GM12891 (cell line): ENCODE measurements at regions not wholly inside any gene's neighbourhood (a gene's known extent, or its start where the extent isn't known, plus 50 kb on each side); places are given as distances from the start of the nearest gene placed in this dataset.

ENCODE experiments used
- POLR2A ChIP-seq: IDR thresholded peaks from 2 replicates; pipeline ENCODE4 v1.6.1; 2011; ENCODE audit warnings: low read depth, low read length, control low read depth
- POLR2AphosphoS5 ChIP-seq: IDR thresholded peaks from 2 replicates; pipeline ENCODE4 v1.6.1; 2011; ENCODE audit warnings: low read depth, low read length, control low read depth
- TAF1 ChIP-seq: IDR thresholded peaks from 2 replicates; pipeline ENCODE4 v1.6.1; 2011; ENCODE audit warnings: low read depth, low read length, control low read depth

DNA sequence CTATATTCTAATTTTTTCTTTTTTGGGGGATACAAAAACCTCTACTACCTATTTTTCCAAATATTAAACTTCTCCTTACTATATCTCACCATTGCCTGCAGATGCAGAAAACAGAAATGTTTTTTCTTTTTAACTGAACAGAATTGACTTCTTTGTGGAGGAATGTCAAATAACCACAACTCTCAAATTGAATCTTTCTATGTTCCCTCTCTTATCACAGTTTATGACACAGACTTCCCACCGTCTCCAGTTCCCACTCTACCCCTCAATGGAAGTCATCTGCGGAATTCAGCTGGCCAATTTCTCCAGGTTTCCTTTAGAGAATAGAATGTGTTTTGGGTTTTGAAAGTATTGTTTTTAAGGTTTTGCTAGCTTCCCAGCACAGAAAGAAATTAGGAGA is 77.0 kb downstream of the NR2F2 start:
- TF ChIP-seq POLR2A (no peak), TAF1 (no peak), POLR2AphosphoS5 (no peak)
